Midbrain (tissue), 1 donor: ENCODE measurements at regions not wholly inside any gene's neighbourhood (a gene's known extent, or its start where the extent isn't known, plus 50 kb on each side); places are given as distances from the start of the nearest gene placed in this dataset.
A peak's percentile ranks its signal among the peaks of the same experiment; 100 is the strongest.
"Not testable (repeated sequence)": the region's sequence is repeated elsewhere in the genome, so short reads cannot be mapped to it uniquely, and the experiment has no call there.

Experiments
- DNase-seq: peaks from one replicate; lab custom pipeline; 2025; lab: John Stamatoyannopoulos, UW

- DNase-seq = no peak
These were observed 94.5 kb upstream of the CARD11 start for GRCh38 chr7:3138206-3138605.

- DNase-seq = no peak
These were observed 95.3 kb upstream of the CARD11 start for GRCh38 chr7:3138997-3139396.

GRCh38 chr7:3140834-3141233 lies 97.2 kb upstream of the CARD11 start:
- DNase-seq = no peak

DNA sequence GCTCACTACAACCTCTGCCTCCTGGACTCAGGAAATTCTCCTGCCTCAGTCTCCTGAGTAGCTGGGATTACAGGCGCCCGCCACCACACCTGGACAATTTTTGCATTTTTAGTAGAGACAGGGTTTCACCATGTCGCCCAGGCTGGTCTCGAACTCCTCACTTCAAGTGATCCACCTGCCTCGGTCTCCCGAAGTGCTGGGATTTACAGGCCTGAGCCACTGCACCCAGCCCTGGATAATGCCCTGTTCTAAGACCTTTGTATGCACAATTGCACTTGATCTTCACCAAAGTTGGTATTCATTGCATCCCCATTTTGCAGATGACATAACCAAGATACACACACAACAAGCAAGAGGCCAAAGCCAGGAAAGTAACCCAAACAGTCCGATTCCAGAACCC lies 97.7 kb upstream of the CARD11 start:
- DNase-seq = no peak

DNA sequence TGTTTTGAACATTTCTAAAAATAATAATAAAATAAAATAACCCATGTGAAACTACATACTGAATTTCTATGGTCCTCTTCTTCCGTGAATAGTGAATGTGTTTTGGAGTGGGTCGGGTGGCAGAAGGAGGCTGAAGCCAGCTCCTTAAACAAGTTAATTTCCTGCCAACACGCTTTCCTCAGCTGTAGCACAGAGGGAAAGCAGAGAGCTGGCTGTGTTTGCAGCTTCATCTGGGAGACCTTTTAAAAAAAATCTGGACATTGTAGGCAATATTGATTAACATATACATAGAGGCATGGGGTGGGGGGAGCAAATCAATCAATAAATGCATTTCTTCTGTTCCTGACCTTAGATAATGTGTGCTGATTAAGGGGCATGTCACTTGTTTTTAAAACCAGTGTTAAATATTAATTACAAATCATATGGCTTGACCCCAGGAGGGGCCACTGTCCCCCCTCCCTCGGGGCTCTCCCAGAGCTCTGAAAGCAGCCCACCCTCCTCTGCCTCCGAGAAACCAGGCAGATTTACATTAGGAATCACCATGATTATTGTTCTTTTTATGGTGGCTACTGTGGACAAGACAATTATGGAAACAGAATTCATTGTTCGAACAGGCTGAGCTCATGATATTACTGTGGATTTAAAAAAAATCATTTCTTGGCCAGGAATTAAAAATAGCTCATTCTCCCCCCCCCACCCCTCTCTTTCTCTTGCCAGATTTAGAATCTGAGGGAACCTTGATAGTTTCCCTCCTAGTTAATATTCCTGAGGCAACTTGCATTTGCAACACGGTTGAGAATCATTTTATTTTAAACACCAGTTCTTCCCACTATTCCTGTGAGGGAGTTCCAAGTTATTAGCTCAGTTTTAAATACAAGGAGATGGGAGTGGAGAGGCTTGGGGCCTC lies 100.5 kb upstream of the CARD11 start:
- no peak for DNase-seq

GRCh38 chr7:3144776-3145125 lies 101.1 kb upstream of the CARD11 start:
- not testable (repeated sequence) for DNase-seq

DNA sequence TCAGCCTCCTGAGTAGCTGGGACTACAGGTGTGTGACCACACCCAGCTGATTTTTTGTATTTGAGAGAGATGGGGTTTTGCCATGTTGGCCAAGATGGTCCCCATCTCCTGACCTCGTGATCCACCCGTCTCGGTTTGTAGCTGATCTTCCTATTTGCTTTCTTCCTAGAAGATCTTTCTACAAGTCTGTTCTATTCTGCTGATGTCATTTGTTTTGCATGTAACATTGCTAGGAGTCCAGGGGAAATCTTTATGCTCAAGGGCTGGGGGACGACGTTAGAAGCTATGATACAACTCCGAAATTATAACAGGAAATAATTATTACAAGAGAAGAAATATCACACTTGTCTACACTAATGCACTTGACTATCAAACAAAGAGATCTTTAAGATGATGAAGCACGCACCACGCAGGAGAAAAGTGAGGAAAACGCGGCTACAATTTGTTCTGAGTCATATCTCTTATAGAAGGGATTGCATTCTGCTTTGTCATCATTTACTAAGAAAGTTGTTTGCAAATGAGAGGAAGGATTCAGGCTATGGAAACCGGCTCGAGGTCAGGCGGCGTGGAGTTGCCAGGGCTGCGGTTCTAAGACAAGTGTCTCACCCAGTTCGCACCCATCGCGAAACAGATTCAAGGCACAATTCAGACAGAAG lies 103.0 kb upstream of the CARD11 start:
- DNase-seq = no peak

- not testable (repeated sequence) for DNase-seq
These were observed 104.8 kb upstream of the CARD11 start for GRCh38 chr7:3148471-3148870.

- no peak for DNase-seq
These were observed 105.7 kb upstream of the CARD11 start for GRCh38 chr7:3149231-3149995.

DNA sequence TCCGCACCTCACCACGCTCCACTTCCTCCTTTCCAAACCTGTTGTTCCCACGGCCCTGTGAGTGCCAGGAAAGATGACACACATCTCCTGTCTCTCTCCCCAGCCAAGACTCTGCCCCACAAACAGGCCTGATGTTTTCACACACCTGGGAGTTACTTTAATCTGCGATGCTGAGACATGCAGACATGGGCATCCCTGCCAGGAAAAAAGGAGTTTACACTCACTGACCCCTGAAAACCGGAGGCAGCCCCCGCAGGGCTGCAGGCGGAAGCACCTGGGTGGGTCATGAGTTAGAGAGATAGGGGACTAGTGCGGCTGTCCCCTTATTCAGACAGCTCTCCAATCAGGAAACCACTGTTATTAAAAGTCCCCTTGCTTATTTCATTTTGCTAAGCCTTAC lies 106.4 kb upstream of the CARD11 start:
- DNase-seq = no peak

DNA sequence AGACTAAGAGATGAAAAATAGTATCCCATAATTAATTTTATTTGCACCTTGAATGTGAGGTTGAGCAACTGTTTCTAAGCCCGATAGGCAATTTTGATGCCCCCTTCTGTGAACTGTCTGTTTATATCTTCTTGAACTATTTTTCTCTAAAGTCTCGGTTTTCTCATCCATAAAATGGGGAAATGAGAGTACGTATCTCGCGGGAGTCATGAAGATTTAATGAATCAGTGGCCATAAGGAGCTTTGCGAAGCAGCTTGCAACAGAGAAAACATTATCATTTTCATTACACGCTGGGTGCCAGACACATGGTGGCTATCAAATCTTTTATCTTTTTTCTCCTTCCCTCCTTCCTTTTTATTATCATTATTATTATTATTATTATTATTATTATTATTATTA lies 108.1 kb upstream of the CARD11 start:
- DNase-seq = no peak

DNA sequence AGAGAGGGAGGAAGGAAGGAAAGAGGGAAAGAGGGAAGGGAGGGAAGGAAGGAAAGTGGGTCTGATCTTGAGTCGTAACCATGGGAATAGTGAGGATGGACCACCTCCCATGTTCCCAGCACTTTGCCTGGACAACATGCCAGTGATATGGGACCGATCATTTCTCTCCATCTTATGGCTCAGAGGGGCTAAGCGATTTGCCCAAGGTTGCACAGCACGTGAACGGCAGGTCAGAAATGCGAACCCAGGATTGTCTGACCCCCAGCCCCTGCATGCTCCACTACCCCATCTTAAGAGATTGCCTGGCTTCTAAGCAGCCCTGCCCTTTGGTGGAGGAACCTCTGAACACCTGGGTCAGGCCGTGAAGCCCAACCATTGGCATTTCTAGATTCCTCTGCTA lies 109.0 kb upstream of the CARD11 start:
- DNase-seq = no peak

DNA sequence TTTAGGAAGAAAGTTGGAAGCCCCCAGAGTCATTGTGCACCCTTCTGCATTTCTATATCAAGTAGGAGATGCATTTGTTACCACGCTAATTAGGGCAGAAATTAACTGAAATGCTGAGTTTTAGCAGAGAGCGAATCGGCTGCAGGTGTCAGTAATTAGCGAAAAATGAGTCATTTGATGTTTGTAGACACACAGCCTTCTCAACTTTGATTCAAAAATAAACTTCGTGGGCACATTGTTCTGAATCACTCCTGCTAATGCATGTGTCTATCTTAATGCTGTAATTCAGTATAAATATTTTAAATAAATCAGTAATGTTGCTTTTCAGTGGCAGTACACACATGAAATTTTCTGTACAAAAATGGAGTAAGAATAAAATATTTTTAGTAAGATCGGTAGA lies 109.5 kb upstream of the CARD11 start:
- no peak for DNase-seq

DNA sequence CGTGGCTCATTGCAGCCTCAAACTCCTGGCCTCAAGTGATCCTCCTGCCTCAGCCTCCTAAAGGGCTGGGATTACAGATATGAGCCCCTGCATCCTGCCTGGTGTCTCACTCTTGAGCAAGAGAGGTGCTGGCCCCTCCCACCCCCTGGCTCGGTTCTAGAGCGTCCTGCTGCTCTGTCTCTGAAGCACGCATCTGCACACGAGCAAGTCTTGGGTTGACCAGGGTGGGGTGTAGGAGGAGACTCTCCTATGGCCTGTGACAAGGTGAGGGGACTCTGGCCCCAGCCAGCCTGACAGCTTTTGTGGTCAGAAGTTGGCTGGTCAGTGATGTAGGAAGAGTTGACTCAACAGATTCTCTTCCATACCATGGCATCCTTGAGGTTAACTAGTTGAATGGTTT lies 110.7 kb upstream of the CARD11 start:
- DNase-seq = no peak

- DNase-seq = peak; percentile 1
These were observed 111.3 kb upstream of the CARD11 start for GRCh38 chr7:3154881-3155494.

GRCh38 chr7:3156508-3156907 lies 112.8 kb upstream of the CARD11 start:
- no peak for DNase-seq

GRCh38 chr7:3157566-3158287 lies 114.1 kb upstream of the CARD11 start:
- DNase-seq = no peak

- no peak for DNase-seq
These were observed 114.7 kb upstream of the CARD11 start for GRCh38 chr7:3158341-3158760.

DNA sequence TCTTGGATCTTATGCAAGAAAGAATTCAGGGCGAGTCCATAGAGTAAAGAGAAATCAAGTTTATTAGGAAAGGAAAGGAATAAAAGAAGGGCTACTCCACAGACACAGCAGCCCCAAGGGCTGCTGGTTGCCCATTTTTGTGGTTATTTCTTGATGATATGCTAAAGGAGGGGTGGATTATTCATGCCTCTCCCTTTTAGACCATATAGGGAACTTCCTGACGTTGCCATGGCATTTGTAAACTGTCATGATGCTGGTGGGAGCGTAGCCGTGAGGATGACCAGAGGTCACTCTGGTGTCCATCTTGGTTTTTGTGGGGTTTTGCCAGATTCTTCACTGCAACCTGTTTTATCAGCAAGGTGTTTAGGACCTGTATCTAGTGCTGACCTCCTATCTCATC lies 115.4 kb upstream of the CARD11 start:
- DNase-seq = no peak

DNA sequence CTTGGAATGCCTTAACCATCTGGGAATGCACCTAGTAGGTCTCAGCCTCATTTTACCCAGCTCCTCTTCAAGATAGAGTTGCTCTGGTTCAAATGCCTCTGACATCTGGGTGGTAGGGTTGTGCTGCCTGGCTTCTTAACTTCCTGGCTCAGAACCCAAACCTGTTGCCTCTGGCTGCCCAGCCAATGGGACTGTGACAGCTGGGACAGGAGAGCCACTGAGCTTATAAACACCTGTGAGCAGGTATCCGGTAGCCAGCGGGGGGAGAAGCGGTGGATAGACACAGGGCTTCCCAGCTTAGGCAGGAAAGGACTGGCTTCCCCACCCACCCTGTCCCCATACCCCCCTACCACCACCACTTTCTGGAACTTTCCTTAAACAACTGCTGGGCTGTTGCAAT lies 115.8 kb upstream of the CARD11 start:
- DNase-seq = no peak

GRCh38 chr7:3159926-3160325 lies 116.3 kb upstream of the CARD11 start:
- not testable (repeated sequence) for DNase-seq

DNA sequence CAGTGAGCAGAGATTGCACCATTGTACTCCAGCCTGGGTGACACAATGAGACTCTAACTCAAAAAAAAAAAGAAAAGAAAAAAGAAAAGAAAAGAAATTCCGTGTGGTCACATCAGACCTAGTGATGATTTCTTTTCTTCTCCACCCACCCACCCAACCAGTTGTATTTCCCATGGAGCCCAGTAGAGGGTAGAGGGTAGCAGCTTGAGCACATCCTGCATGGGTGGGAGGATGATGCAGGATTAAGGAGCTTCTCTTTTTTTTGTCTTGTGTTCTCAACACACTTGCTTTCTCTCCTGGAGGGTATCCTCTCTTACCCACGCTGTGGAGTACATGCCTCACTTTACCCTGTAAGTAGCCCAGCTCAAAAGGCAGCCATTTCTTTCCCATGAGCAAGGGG lies 118.6 kb upstream of the CARD11 start:
- DNase-seq = no peak
